GM13976 (cell line): ENCODE measurements at regions not wholly inside any gene's neighbourhood (a gene's known extent, or its start where the extent isn't known, plus 50 kb on each side); places are given as distances from the start of the nearest gene placed in this dataset.

Experiments used
- DNase-seq: peaks from one replicate; pipeline ENCODE4 v3.0.0; 2012; ENCODE audit warnings: low spot score
- in situ Hi-C: fragments of 300-500 bp; cut with MboI; formaldehyde crosslinking; loops from one replicate; pipeline ENCODE4 v1.12.0; 2022; ENCODE audit warnings: low sequenced_read_pairs, mixed read lengths, inconsistent platforms; ENCODE audit not compliant: unreplicated experiment
- TF ChIP-seq, protein P1 (sequence below): IDR thresholded peaks from 2 replicates; pipeline ENCODE4 v1.5.1; 2012; ENCODE audit warnings: borderline replicate concordance, mild to moderate bottlenecking; ENCODE audit not compliant: insufficient read depth; ENCODE audit errors: extremely low read depth, missing control alignments, control extremely low read depth

GRCh38 chr16:80350061-80350460, 190.7 kb upstream of the DYNLRB2 start:
- TF ChIP-seq, protein P1, sequence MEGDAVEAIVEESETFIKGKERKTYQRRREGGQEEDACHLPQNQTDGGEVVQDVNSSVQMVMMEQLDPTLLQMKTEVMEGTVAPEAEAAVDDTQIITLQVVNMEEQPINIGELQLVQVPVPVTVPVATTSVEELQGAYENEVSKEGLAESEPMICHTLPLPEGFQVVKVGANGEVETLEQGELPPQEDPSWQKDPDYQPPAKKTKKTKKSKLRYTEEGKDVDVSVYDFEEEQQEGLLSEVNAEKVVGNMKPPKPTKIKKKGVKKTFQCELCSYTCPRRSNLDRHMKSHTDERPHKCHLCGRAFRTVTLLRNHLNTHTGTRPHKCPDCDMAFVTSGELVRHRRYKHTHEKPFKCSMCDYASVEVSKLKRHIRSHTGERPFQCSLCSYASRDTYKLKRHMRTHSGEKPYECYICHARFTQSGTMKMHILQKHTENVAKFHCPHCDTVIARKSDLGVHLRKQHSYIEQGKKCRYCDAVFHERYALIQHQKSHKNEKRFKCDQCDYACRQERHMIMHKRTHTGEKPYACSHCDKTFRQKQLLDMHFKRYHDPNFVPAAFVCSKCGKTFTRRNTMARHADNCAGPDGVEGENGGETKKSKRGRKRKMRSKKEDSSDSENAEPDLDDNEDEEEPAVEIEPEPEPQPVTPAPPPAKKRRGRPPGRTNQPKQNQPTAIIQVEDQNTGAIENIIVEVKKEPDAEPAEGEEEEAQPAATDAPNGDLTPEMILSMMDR: no peak
- in situ Hi-C loops: no loop called here
- DNase-seq: no peak

- DNase-seq: no peak
- in situ Hi-C loops: no loop called here
- TF ChIP-seq, protein P1: no peak
These were observed 192.9 kb upstream of the DYNLRB2 start for GRCh38 chr16:80347900-80348299.

DNA sequence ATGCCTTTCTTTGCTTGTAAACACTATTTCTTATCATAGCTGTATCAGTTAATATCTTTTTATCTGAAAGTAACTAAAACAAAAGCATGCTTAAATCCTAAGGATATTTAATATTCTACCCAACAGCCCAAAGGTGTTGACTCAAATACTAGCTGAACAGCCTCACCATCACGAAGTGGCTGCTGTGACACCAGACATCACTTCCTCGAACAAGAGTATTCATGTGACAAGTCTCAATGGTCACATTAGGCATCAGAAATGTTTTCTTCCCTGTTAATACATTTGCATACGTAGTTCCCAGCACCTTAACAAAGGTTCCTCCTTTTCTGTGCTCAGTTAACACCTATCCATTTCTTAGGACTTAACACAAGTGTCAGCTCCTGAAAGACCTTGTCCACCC, 193.8 kb upstream of the DYNLRB2 start:
- TF ChIP-seq, protein P1: no peak
- no peak for DNase-seq
- in situ Hi-C loops: no loop called here

DNA sequence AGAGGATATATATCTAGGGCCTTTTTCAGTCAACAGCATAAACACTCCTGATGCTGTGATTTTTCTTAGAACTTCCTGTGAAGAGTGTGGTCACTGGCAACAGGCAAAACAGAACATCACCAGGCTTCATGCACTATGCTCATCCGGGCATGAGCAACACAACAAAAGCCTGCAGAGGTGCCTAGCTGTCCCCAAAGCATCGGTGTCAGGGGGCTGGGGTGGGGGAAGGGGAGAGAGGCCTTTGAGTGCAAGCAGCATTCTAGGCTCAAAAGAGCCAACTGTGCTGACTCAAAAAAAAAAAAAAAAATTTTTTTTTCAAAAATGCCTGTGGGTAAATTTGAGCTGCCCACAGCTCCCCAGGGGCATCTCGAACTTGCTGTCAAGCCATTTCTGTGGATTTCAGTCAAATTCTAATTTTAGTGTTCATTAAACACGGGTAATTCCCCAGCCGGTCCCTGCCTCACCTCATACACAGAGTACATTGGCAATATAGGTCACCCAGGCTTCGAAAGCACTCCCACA, 194.6 kb upstream of the DYNLRB2 start:
- DNase-seq: no peak
- TF ChIP-seq, protein P1: no peak
- in situ Hi-C loops: no loop called here

- in situ Hi-C loops: no loop called here
- no peak for DNase-seq
- TF ChIP-seq, protein P1: no peak
These were observed 195.1 kb upstream of the DYNLRB2 start for GRCh38 chr16:80345701-80346100.

GRCh38 chr16:80344570-80344969, 196.2 kb upstream of the DYNLRB2 start:
- no peak for DNase-seq
- TF ChIP-seq, protein P1: no peak

DNA sequence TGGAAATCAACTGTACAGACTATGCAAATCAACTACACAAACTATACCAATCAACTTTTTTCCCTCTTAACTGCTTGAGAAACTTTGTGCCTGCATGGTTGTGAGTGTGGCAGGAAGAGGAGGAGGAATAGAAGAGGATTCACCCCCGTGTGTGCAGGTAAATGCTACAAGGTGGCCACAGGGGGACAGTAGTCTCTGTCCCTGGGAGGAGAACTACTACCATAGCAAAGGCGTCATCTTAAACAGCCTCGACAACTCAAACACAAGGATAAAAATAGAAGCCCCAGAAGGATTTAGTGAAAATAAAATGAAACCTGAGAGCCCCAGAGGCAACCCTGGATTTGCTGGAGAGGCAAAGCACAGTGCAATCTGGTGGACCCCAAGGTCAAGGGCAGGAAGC, 199.5 kb upstream of the DYNLRB2 start:
- in situ Hi-C loops: no loop called here
- TF ChIP-seq, protein P1: no peak
- DNase-seq: no peak

More at GRCh38 chr16:80344570-80344969, 196.2 kb upstream of the DYNLRB2 start:
- in situ Hi-C loops: no loop called here
